AG09319 (cell line): ENCODE measurements at regions not wholly inside any gene's neighbourhood (a gene's known extent, or its start where the extent isn't known, plus 50 kb on each side); places are given as distances from the start of the nearest gene placed in this dataset.

Experiments used
- DNase-seq: peaks from one replicate; pipeline ENCODE4 v3.0.0-alpha.2; 2010; ENCODE audit warnings: low read depth; ENCODE audit errors: extremely low read depth
- CTCF ChIP-seq: IDR thresholded peaks from 2 replicates; pipeline ENCODE4 v1.5.1; 2011; ENCODE audit warnings: low read depth, mild to moderate bottlenecking, inconsistent platforms, low read length, moderate library complexity

DNA sequence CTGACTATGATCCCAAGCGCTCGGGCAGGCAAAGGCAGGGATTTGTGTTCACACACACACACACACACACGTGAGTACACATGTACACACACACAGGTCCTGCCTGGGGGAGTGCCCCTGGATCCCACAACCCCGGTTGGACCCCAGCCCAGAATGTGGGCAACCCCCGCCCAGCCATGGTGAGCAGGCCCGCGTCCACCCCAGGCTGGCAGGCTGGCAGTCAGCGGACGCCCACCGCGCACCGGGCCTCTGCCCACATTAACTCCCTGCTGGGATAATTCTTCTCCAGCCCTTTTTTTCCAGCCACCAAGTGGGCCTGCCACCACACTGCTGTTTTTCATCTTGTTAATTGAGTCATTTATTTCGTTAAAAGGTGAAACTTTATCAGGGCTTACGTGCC, 256.2 kb downstream of the BCL11B start:
- TF ChIP-seq CTCF = no peak
- DNase-seq = no peak

- no peak for DNase-seq
- TF ChIP-seq CTCF = no peak
Observed at GRCh38 chr14:99023371-99023770, 248.6 kb downstream of the BCL11B start.

DNA sequence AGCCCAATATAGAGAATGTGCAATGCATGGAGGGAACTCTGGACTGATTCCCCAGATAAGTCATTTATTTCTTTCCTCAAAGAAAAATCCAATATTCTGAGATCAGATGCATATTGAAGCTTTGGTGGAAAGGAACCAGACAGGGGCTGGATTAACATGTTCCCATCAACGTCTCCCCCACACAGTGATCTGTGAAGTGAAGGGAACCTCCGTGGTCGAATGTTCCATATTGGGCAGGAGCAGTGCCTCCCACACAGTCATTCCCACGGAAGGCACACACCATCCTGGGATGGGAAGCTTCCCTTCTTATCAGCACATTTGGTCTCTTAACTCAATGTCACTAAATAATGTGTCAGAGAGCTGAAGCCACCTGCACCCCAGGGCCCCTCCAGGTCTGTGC, 247.1 kb downstream of the BCL11B start:
- DNase-seq = no peak
- no peak for TF ChIP-seq CTCF

- no peak for TF ChIP-seq CTCF
- no peak for DNase-seq
Observed at GRCh38 chr14:99025418-99025817, 246.6 kb downstream of the BCL11B start.

DNA sequence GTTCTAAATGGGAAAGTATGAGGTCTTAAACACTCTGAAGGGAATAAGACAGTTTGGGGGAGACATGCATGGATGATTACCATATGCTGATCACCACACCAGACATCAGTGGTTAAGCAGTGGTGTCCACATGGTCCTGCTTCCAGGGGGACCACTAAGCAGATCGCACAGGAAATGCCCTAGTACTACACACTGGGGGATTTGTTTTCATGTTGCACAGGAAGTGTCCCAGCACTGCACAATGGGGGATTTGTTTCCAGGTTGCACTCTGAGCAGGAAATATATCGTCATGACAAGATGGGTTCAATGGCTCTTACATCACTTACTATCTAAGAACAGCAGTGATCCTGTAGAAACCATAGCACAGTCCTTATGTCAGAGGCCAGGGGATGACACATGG, 245.5 kb downstream of the BCL11B start:
- DNase-seq = no peak
- TF ChIP-seq CTCF = no peak

DNA sequence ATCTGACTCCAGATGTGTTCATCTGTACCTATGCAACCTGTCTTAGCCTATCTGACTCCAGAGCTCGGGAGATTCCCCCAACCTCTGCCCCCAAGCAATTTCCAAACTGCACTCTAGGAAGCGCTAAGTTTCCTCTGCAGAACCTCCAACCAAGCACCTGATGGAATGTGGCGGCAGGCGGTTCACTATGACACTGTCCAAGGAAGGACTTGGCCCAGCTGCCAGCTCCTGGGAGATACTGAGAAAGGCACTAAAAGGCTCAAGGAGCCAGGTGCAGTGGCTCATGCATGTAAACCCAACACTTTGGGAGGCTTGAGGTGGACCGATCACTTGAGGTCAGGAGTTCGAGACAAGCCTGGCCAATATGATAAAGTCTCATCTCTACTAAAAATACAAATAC, 244.0 kb downstream of the BCL11B start:
- no peak for TF ChIP-seq CTCF
- no peak for DNase-seq

DNA sequence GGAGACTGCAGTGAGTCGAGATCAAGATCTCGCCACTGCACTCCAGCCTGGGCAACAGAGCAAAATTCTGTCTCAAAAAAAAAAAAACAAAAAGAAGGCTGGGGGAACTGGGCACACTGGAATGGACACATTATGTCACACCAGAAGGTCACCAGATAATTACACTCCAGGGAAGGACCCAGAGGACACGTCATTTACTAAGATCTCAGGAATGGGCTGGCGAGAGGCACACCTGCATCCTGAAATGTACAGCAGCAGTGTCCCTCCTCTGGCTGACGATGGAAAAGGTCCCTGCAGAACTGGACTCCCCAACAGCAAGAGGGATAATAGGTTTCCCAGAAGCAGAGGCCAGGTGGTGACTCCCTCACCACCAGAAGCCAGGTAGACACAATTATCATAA, 243.5 kb downstream of the BCL11B start:
- no peak for DNase-seq
- no peak for TF ChIP-seq CTCF
